ENCODE measurements at regions not wholly inside any gene's neighbourhood (a gene's known extent, or its start where the extent isn't known, plus 50 kb on each side); places are given as distances from the start of the nearest gene placed in this dataset.
A peak's percentile ranks its signal among the peaks of the same experiment; 100 is the strongest.

GRCh38 chr4:33150525-33150910 lies 2430.3 kb downstream of the PCDH7 start:
- TF ChIP-seq CTCF (conservative IDR thresholded peaks at IDR 0.05; ENCODE audit: low read depth, low read length) = no peak
- DNase-seq (ENCODE audit: low read depth) = no peak
- H3K4me3 ChIP-seq (ENCODE audit: low read length) = no peak overlapping the region

- no peak for DNase-seq (ENCODE audit: low read depth)
- H3K4me3 ChIP-seq (ENCODE audit: low read length) = no peak overlapping the region
- peak; percentile 69 for TF ChIP-seq CTCF (conservative IDR thresholded peaks at IDR 0.05; ENCODE audit: low read depth, low read length)
Measured at GRCh38 chr4:33160126-33160525, 2440.0 kb downstream of the PCDH7 start.

- H3K4me3 ChIP-seq (ENCODE audit: low read length) = no peak overlapping the region
- DNase-seq (ENCODE audit: low read depth) = no peak
- no peak for TF ChIP-seq CTCF (conservative IDR thresholded peaks at IDR 0.05; ENCODE audit: low read depth, low read length)
Measured at GRCh38 chr4:33161202-33161601, 2441.0 kb downstream of the PCDH7 start.

- no peak for TF ChIP-seq CTCF (conservative IDR thresholded peaks at IDR 0.05; ENCODE audit: low read depth, low read length)
- no peak overlapping the region for H3K4me3 ChIP-seq (ENCODE audit: low read length)
- no peak for DNase-seq (ENCODE audit: low read depth)
Measured at GRCh38 chr4:33162122-33162521, 2442.0 kb downstream of the PCDH7 start.

- no peak for DNase-seq (ENCODE audit: low read depth)
- no peak for TF ChIP-seq CTCF (conservative IDR thresholded peaks at IDR 0.05; ENCODE audit: low read depth, low read length)
- H3K4me3 ChIP-seq (ENCODE audit: low read length) = no peak overlapping the region
Measured at GRCh38 chr4:33171873-33172525, 2451.8 kb downstream of the PCDH7 start.

- H3K4me3 ChIP-seq (ENCODE audit: low read length) = no peak overlapping the region
- no peak for TF ChIP-seq CTCF (conservative IDR thresholded peaks at IDR 0.05; ENCODE audit: low read depth, low read length)
- DNase-seq (ENCODE audit: low read depth) = no peak
Measured at GRCh38 chr4:33176566-33176965, 2456.4 kb downstream of the PCDH7 start.

GRCh38 chr4:33184657-33185290 lies 2464.6 kb downstream of the PCDH7 start:
- TF ChIP-seq CTCF (conservative IDR thresholded peaks at IDR 0.05; ENCODE audit: low read depth, low read length) = no peak
- no peak for DNase-seq (ENCODE audit: low read depth)
- H3K4me3 ChIP-seq (ENCODE audit: low read length) = no peak overlapping the region

All from retinal pigment epithelial cell (primary cell).